Spleen (tissue), 11 donors: ENCODE measurements at regions not wholly inside any gene's neighbourhood (a gene's known extent, or its start where the extent isn't known, plus 50 kb on each side); places are given as distances from the start of the nearest gene placed in this dataset.

Experiments used
- DNase-seq: peaks from one replicate; pipeline ENCODE4 v3.0.0-alpha.2; 2020
- H3K27ac ChIP-seq, 8 donors: fragments of 200-600 bp; sonication (generic) in 7 of 8; 1 replicate in 4 of 8; 2 replicates in 4 of 8; pipeline versions ENCODE4 v1.5.0 to v1.8.0; 2016 to 2021; ENCODE audit warnings: inconsistent platforms in 4 of 8, mild to moderate bottlenecking in 4 of 8, moderate library complexity in 1 of 8
- H3K27me3 ChIP-seq, 7 donors: fragments of 200-600 bp; sonication (generic) in 6 of 7; replicated peaks in 1 of 7; 1 replicate in 4 of 7; 2 replicates in 3 of 7; pipeline versions ENCODE4 v1.5.0 to v1.8.0; 2016 to 2021; ENCODE audit warnings: inconsistent platforms in 3 of 7, mild to moderate bottlenecking in 1 of 7
- H3K36me3 ChIP-seq, 6 donors: fragments of 200-600 bp; sonication (generic) in 5 of 6; 1 replicate in 4 of 6; 2 replicates in 2 of 6; pipeline versions ENCODE4 v1.5.0 to v1.8.0; 2016 to 2021; ENCODE audit warnings: inconsistent platforms in 2 of 6
- H3K4me1 ChIP-seq, 6 donors: fragments of 200-600 bp; sonication (generic) in 5 of 6; 1 replicate in 3 of 6; 2 replicates in 3 of 6; pipeline versions ENCODE4 v1.5.0 to v1.8.0; 2016 to 2021; ENCODE audit warnings: inconsistent platforms in 3 of 6
- H3K4me3 ChIP-seq, 8 donors: fragments of 200-600 bp; sonication (generic) in 7 of 8; 1 replicate in 4 of 8; 2 replicates in 4 of 8; pipeline versions ENCODE4 v1.5.0 to v1.8.0; 2016 to 2021; ENCODE audit warnings: inconsistent platforms in 4 of 8, mild to moderate bottlenecking in 4 of 8, moderate library complexity in 2 of 8
- H3K9me3 ChIP-seq, 8 donors: fragments of 200-600 bp; sonication (generic) in 7 of 8; 1 replicate in 4 of 8; 2 replicates in 4 of 8; pipeline versions ENCODE4 v1.5.0 to v1.8.0; 2016 to 2021; ENCODE audit warnings: inconsistent platforms in 4 of 8
- CTCF ChIP-seq, 11 experiments: fragments of 200-600 bp in 7 of 11; fragments of 450-650 bp in 4 of 11; sonication (generic) in 4 of 11; IDR thresholded peaks in 8 of 11; conservative IDR thresholded peaks in 3 of 11; 1 replicate in 7 of 11; 2 replicates in 4 of 11; pipeline versions ENCODE4 v1.4.0 to v1.8.0; 2016 to 2021; ENCODE audit warnings: antibody characterized with exemption in 11 of 11, inconsistent platforms in 4 of 11, mild to moderate bottlenecking in 1 of 11
- POLR2A ChIP-seq, 3 donors: fragments of 450-650 bp; IDR thresholded peaks; one replicate each; pipeline ENCODE4 v1.5.1; 2017; ENCODE audit warnings: antibody characterized with exemption in 3 of 3, mild to moderate bottlenecking in 1 of 3
- POLR2AphosphoS5 ChIP-seq, 3 donors: sonication (generic); formaldehyde crosslinking; IDR thresholded peaks; one replicate each; pipeline ENCODE4 v1.5.1; 2017; ENCODE audit warnings: antibody characterized with exemption in 3 of 3
- WGBS, 5 donors: extraction: QIAGEN DNeasy Blood & Tissue Kit in 3 of 5; methylation state at CpG; one replicate each; pipeline versions ENCODE4 v1.1.5 to v1.1.7; 2013 to 2018; 5-methylcytosine and 5-hydroxymethylcytosine counted together
- intact Hi-C: fragments of 100-400 bp; cut with DNase I; formaldehyde crosslinking; loops from one replicate; pipeline ENCODE4 v1.15.0; 2023; ENCODE audit warnings: low total_unique reads
- donor health status: healthy with polysubstance abuse.
- donor health status: DM: no; HTN: no; CAD: no; lungs with moderate emphysema.
- donor health status: DM: no; HTN: no; CAD: no.
- donor health status: Bipolar disorder and iron deficiency.
- donor health status: healthy.
- donor health status: DM: no; HTN: no; CAD: no.
- donor health status: DM: yes; HTN: yes; CAD: no.

GRCh38 chr15:95259965-95260364, 1028.6 kb downstream of the MCTP2 start:
- H3K4me3 ChIP-seq: no peak overlapping the region
- TF ChIP-seq CTCF (IDR thresholded peaks at IDR 0.05 in 8 of 11, conservative IDR thresholded peaks at IDR 0.05 in 3 of 11) (no peak), POLR2A (IDR thresholded peaks at IDR 0.05) (no peak), POLR2AphosphoS5 (IDR thresholded peaks at IDR 0.05) (no peak)
- no peaks in the 10 kb centered on the region for H3K9me3 ChIP-seq
- DNase-seq: no peak
- intact Hi-C loops: loop anchor here (5.0 to 10.0 kb wide), 3 partner anchors 125 to 1082 kb away; no protein-coding TSS in a partner anchor
- peaks cover 0 to 21% (median 0%) of the 10 kb centered on the region in 7 donors for H3K27me3 ChIP-seq
- peaks cover 0 to 35% (median 27%) of the 10 kb centered on the region in 6 donors for H3K4me1 ChIP-seq
- H3K27ac ChIP-seq: peak overlapping the region in 7 of 8 donors; percentile 59 to 83 (median 71)
- H3K36me3 ChIP-seq: no peaks in the 10 kb centered on the region
- 20 to 25% (median 23%) methylated on average over 3 of the region's 3 CpGs for WGBS, 5 donors

- intact Hi-C loops: loop anchor here (5.0 kb wide), 1 partner anchor 1081 kb away; no protein-coding TSS in a partner anchor
- H3K27me3 ChIP-seq: peaks cover 0 to 21% (median 0%) of the 10 kb centered on the region in 7 donors
- H3K27ac ChIP-seq: peak overlapping the region in 7 of 8 donors; percentile 30 to 83 (median 64)
- H3K9me3 ChIP-seq: no peaks in the 10 kb centered on the region
- H3K4me1 ChIP-seq: peaks cover 0 to 35% (median 27%) of the 10 kb centered on the region in 6 donors
- 82 to 92% (median 86%) methylated on average over 5 of the region's 5 CpGs for WGBS, 5 donors
- TF ChIP-seq CTCF (IDR thresholded peaks at IDR 0.05 in 8 of 11, conservative IDR thresholded peaks at IDR 0.05 in 3 of 11) (no peak), POLR2A (IDR thresholded peaks at IDR 0.05) (no peak), POLR2AphosphoS5 (IDR thresholded peaks at IDR 0.05) (no peak)
- DNase-seq: no peak
- H3K4me3 ChIP-seq: no peak overlapping the region
- no peaks in the 10 kb centered on the region for H3K36me3 ChIP-seq
Measured at GRCh38 chr15:95260856-95261255, 1029.5 kb downstream of the MCTP2 start.

- WGBS, 5 donors: 77 to 83% (median 79%) methylated on average over 3 of the region's 3 CpGs
- intact Hi-C loops: loop anchor here (5.0 kb wide), 1 partner anchor 1081 kb away; no protein-coding TSS in a partner anchor
- H3K27ac ChIP-seq: peak overlapping the region in 6 of 8 donors; percentile 30 to 83 (median 61)
- no peaks in the 10 kb centered on the region for H3K36me3 ChIP-seq
- no peak overlapping the region for H3K4me3 ChIP-seq
- no peak for DNase-seq
- peaks cover 0 to 35% (median 27%) of the 10 kb centered on the region in 6 donors for H3K4me1 ChIP-seq
- no peak for TF ChIP-seq POLR2A (IDR thresholded peaks at IDR 0.05)
- TF ChIP-seq CTCF (IDR thresholded peaks at IDR 0.05 in 8 of 11, conservative IDR thresholded peaks at IDR 0.05 in 3 of 11): no peak
- no peak for TF ChIP-seq POLR2AphosphoS5 (IDR thresholded peaks at IDR 0.05)
- no peaks in the 10 kb centered on the region for H3K9me3 ChIP-seq
- H3K27me3 ChIP-seq: peaks cover 0 to 21% (median 0%) of the 10 kb centered on the region in 7 donors
Measured at GRCh38 chr15:95261546-95261945, 1030.2 kb downstream of the MCTP2 start.

- intact Hi-C loops: loop anchor here (5.0 kb wide), 1 partner anchor 1080 kb away; no protein-coding TSS in a partner anchor
- Histone ChIP-seq H3K9me3 (no peaks in the 10 kb centered on the region), H3K36me3 (no peaks in the 10 kb centered on the region), H3K27me3 (peaks cover 0 to 21% (median 0%) of the 10 kb centered on the region in 7 donors), H3K27ac (peak overlapping the region in 6 of 8 donors; percentile 30 to 83 (median 61)), H3K4me1 (peaks cover 0 to 35% (median 27%) of the 10 kb centered on the region in 6 donors), H3K4me3 (no peak overlapping the region)
- no peak for DNase-seq
- TF ChIP-seq POLR2A (IDR thresholded peaks at IDR 0.05): no peak
- no peak for TF ChIP-seq POLR2AphosphoS5 (IDR thresholded peaks at IDR 0.05)
- no peak for TF ChIP-seq CTCF (IDR thresholded peaks at IDR 0.05 in 8 of 11, conservative IDR thresholded peaks at IDR 0.05 in 3 of 11)
- 48 to 61% (median 55%) methylated on average over 6 of the region's 6 CpGs for WGBS, 5 donors
Measured at GRCh38 chr15:95261968-95262367, 1030.6 kb downstream of the MCTP2 start.
